Activated naive CD4-positive, alpha-beta T cell treated with anti-CD3 and anti-CD28 coated beads for 36 hours (primary cell): ENCODE measurements at regions not wholly inside any gene's neighbourhood (a gene's known extent, or its start where the extent isn't known, plus 50 kb on each side); places are given as distances from the start of the nearest gene placed in this dataset.

Experiments
- CTCF ChIA-PET: fragments of 350-600 bp; sonication (Branson Sonifier 250); formaldehyde crosslinking; loops from one replicate; lab custom pipeline; 2021; ENCODE audit warnings: antibody characterized with exemption; lab: Charles Lee
- DNase-seq: peaks from one replicate; pipeline ENCODE4 v3.0.0-alpha.2; 2020
- H3K27ac Mint-ChIP-seq: one replicate; pipeline ENCODE4 v1.8.0; 2021; ENCODE audit warnings: mild to moderate bottlenecking, mixed read lengths
- H3K27me3 Mint-ChIP-seq: one replicate; pipeline ENCODE4 v1.8.0; 2021; ENCODE audit warnings: low read depth, mixed read lengths
- H3K36me3 Mint-ChIP-seq: one replicate; pipeline ENCODE4 v1.8.0; 2021; ENCODE audit warnings: low read depth, mixed read lengths
- H3K4me1 Mint-ChIP-seq: one replicate; pipeline ENCODE4 v1.8.0; 2021; ENCODE audit warnings: low read depth, mixed read lengths
- H3K4me3 Mint-ChIP-seq: one replicate; pipeline ENCODE4 v1.8.0; 2021; ENCODE audit warnings: mild to moderate bottlenecking, moderate library complexity, mixed read lengths
- H3K9me3 Mint-ChIP-seq: one replicate; pipeline ENCODE4 v1.8.0; 2021; ENCODE audit warnings: mixed read lengths
- intact Hi-C: fragments of 100-400 bp; cut with micrococcal nuclease; formaldehyde crosslinking; loops from one replicate; pipeline ENCODE4 v1.15.1; 2023

GRCh38 chr9:117596678-117597077, 107.5 kb upstream of the TLR4 start:
- no peak overlapping the region for H3K4me3 Mint-ChIP-seq
- intact Hi-C loops = no loop called here
- CTCF ChIA-PET = interaction anchor here (0.5 kb wide), 1 partner anchor 22 kb away, joined by 3 read pairs; no protein-coding TSS in a partner anchor
- H3K9me3 Mint-ChIP-seq = peaks cover 2% of the 10 kb centered on the region
- DNase-seq = no peak
- H3K36me3 Mint-ChIP-seq = no peaks in the 10 kb centered on the region
- peaks cover 6% of the 10 kb centered on the region for H3K27me3 Mint-ChIP-seq
- no peak overlapping the region for H3K27ac Mint-ChIP-seq
- H3K4me1 Mint-ChIP-seq = no peaks in the 10 kb centered on the region

GRCh38 chr9:117595650-117596049, 108.6 kb upstream of the TLR4 start:
- intact Hi-C loops = no loop called here
- CTCF ChIA-PET = no interaction called here
- no peaks in the 10 kb centered on the region for H3K9me3 Mint-ChIP-seq
- H3K27me3 Mint-ChIP-seq = peaks cover 6% of the 10 kb centered on the region
- no peak overlapping the region for H3K4me3 Mint-ChIP-seq
- DNase-seq = no peak
- H3K4me1 Mint-ChIP-seq = no peaks in the 10 kb centered on the region
- no peaks in the 10 kb centered on the region for H3K36me3 Mint-ChIP-seq
- no peak overlapping the region for H3K27ac Mint-ChIP-seq

DNA sequence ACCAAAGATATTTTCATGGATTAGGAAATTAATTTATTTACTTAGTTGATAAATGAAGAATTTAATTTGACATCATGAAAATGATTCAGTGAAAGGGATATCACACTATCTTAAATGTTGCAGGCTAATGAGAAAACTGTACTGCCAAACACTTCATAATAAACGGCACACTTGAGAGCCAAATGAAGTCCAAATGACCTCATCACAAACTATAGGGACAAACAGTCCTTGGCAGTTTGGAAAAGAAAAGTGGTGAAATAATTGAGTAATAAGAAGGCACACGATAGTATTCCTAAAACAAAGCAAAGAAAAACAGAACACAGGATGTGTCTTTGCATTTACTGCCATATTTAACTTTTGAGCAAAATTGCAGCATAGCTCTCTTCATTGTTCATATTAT, 116.9 kb upstream of the TLR4 start:
- peaks cover 1% of the 10 kb centered on the region for H3K9me3 Mint-ChIP-seq
- no peak overlapping the region for H3K4me3 Mint-ChIP-seq
- H3K27me3 Mint-ChIP-seq = no peaks in the 10 kb centered on the region
- no peak for DNase-seq
- H3K27ac Mint-ChIP-seq = no peak overlapping the region
- CTCF ChIA-PET = no interaction called here
- H3K4me1 Mint-ChIP-seq = no peaks in the 10 kb centered on the region
- H3K36me3 Mint-ChIP-seq = no peaks in the 10 kb centered on the region
- intact Hi-C loops = no loop called here

DNA sequence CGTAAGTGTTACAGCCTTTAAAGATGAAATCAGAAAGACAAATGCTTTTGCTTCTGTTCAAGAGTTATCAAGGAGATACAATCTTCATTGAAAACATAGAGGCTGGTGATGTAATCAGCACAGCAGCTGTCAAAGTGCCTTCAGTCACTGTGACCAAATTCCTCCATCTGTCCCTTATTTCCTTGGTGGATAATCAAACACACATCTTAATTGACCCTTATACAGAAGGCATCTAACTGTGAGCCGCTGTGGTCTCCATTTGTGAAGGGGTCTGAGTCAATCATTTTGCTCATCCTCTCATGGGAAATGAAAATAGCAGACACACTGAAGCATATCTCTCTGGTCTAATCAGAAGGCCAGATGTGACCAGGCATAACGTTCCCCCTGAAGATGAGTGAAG, 130.1 kb upstream of the TLR4 start:
- Mint-ChIP-seq H3K4me1 (no peaks in the 10 kb centered on the region), H3K4me3 (no peak overlapping the region), H3K36me3 (no peaks in the 10 kb centered on the region), H3K27me3 (no peaks in the 10 kb centered on the region), H3K9me3 (peaks cover 2% of the 10 kb centered on the region), H3K27ac (no peak overlapping the region)
- no peak for DNase-seq
- CTCF ChIA-PET = no interaction called here
- intact Hi-C loops = no loop called here

- CTCF ChIA-PET = interaction anchor here (0.7 kb wide), 1 partner anchor 998 kb away, joined by 3 read pairs; no protein-coding TSS in a partner anchor
- no peaks in the 10 kb centered on the region for H3K27me3 Mint-ChIP-seq
- H3K4me3 Mint-ChIP-seq = no peak overlapping the region
- no peak for DNase-seq
- peaks cover 2% of the 10 kb centered on the region for H3K9me3 Mint-ChIP-seq
- H3K4me1 Mint-ChIP-seq = no peaks in the 10 kb centered on the region
- intact Hi-C loops = no loop called here
- no peak overlapping the region for H3K27ac Mint-ChIP-seq
- H3K36me3 Mint-ChIP-seq = no peaks in the 10 kb centered on the region
Observed at GRCh38 chr9:117564839-117565238, 139.4 kb upstream of the TLR4 start.

DNA sequence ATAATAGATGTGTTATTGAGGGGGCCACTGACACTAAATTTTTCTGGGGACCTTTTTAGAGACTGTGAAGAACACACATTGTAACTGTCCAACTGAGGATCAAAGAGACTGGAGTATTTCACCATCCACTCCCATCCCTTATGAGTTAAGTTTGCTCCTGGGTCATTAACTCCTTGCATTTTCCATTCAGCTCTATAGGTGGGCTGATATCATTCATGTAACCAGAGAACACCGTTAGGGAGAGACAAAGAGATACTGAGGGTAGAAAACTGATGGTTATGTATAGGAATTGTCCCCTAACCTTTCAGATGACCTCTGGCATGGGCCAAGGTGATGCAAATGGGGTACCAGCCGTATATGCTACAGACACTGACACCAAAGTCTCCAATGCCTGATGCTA, 142.4 kb upstream of the TLR4 start:
- intact Hi-C loops = no loop called here
- H3K4me1 Mint-ChIP-seq = no peaks in the 10 kb centered on the region
- CTCF ChIA-PET = no interaction called here
- no peak for DNase-seq
- peaks cover 2% of the 10 kb centered on the region for H3K9me3 Mint-ChIP-seq
- H3K4me3 Mint-ChIP-seq = no peak overlapping the region
- no peak overlapping the region for H3K27ac Mint-ChIP-seq
- no peaks in the 10 kb centered on the region for H3K27me3 Mint-ChIP-seq
- no peaks in the 10 kb centered on the region for H3K36me3 Mint-ChIP-seq

- Mint-ChIP-seq H3K4me1 (no peaks in the 10 kb centered on the region), H3K9me3 (no peaks in the 10 kb centered on the region), H3K36me3 (no peaks in the 10 kb centered on the region), H3K27ac (no peak overlapping the region), H3K27me3 (peaks cover 11% of the 10 kb centered on the region), H3K4me3 (no peak overlapping the region)
- intact Hi-C loops = loop anchor here (1.0 to 5.0 kb wide), 2 partner anchors 69 to 819 kb away; no protein-coding TSS in a partner anchor
- DNase-seq = peak; percentile 61
- CTCF ChIA-PET = interaction anchor here (0.6 kb wide), 2 partner anchors 21 to 387 kb away, joined by 3 read pairs; no protein-coding TSS in a partner anchor
Observed at GRCh38 chr9:117555964-117556629, 141.2 kb upstream of the ASTN2 start.

- Mint-ChIP-seq H3K9me3 (no peaks in the 10 kb centered on the region), H3K4me3 (no peak overlapping the region), H3K27me3 (peaks cover 11% of the 10 kb centered on the region), H3K27ac (no peak overlapping the region), H3K4me1 (peaks cover under 1% of the 10 kb centered on the region), H3K36me3 (no peaks in the 10 kb centered on the region)
- intact Hi-C loops = no loop called here
- no peak for DNase-seq
- CTCF ChIA-PET = no interaction called here
Observed at GRCh38 chr9:117552811-117553210, 138.0 kb upstream of the ASTN2 start.

DNA sequence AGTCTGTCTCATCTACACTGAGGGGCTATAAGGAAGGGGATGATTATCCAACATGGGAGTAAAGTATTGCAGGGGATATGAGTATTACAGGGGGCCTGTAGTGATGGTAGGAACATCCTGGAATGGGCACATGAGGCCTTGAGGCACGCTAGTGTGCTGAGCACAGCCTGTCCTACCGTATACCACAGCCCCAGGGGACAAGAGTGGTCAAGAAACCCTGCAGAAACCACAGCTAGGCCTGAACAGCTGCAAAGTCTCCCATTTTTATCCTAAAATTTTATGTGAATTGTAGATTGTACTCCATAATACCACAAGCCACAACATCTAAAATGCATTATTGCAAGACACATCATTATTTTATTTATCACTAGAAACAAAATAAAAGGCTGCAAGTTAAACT, 136.3 kb upstream of the ASTN2 start:
- no peaks in the 10 kb centered on the region for H3K9me3 Mint-ChIP-seq
- no peak overlapping the region for H3K4me3 Mint-ChIP-seq
- no peaks in the 10 kb centered on the region for H3K36me3 Mint-ChIP-seq
- intact Hi-C loops = no loop called here
- no peak for DNase-seq
- peaks cover 11% of the 10 kb centered on the region for H3K27me3 Mint-ChIP-seq
- no peak overlapping the region for H3K27ac Mint-ChIP-seq
- H3K4me1 Mint-ChIP-seq = peaks cover 11% of the 10 kb centered on the region
- CTCF ChIA-PET = no interaction called here

DNA sequence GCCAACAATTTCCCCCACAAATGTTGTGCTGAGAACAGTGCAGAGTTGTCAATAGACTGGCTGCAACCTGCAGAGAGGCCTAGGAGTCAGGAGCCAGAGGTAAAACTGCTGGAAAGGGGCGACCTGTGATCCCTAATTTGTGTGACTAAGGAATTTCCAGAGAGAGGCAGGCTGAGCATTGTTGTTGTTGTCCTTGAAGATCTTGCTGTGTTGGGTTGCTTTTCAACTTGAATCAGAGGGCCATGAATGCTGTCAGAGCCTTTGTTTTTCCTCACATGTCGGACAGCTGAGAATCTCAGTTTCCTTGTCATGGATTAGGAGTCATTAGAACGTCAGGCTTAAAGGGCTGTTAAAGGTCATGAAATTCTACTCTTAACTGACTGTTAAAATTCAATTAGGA, 134.6 kb upstream of the ASTN2 start:
- CTCF ChIA-PET = no interaction called here
- Mint-ChIP-seq H3K27me3 (peaks cover 11% of the 10 kb centered on the region), H3K27ac (no peak overlapping the region), H3K4me1 (peaks cover 11% of the 10 kb centered on the region), H3K36me3 (no peaks in the 10 kb centered on the region), H3K4me3 (no peak overlapping the region), H3K9me3 (no peaks in the 10 kb centered on the region)
- no peak for DNase-seq
- intact Hi-C loops = no loop called here

DNA sequence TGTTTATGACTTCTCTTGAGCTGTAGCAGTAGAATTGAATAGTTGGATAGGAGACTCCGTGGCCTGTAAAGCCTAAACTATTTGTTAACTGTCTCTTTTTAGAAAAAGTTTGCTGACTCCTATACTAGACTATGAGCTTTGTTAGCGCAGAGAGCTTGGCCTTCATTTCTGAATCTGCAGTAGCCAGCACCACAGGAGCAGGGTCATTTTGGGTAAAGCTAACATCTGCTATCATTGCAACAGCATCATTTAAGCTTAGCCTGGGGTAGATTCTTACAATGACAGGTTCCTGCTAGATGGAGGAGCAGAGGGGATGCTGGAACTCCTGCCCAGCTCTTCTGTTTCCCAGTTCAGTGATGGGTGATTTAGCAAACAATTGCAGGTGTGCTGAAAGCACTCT, 133.7 kb upstream of the ASTN2 start:
- no peaks in the 10 kb centered on the region for H3K9me3 Mint-ChIP-seq
- no peaks in the 10 kb centered on the region for H3K36me3 Mint-ChIP-seq
- H3K27me3 Mint-ChIP-seq = peaks cover 11% of the 10 kb centered on the region
- peaks cover 11% of the 10 kb centered on the region for H3K4me1 Mint-ChIP-seq
- DNase-seq = no peak
- intact Hi-C loops = no loop called here
- CTCF ChIA-PET = no interaction called here
- H3K27ac Mint-ChIP-seq = no peak overlapping the region
- H3K4me3 Mint-ChIP-seq = no peak overlapping the region

GRCh38 chr9:117547904-117548303, 133.0 kb upstream of the ASTN2 start:
- CTCF ChIA-PET = no interaction called here

DNA sequence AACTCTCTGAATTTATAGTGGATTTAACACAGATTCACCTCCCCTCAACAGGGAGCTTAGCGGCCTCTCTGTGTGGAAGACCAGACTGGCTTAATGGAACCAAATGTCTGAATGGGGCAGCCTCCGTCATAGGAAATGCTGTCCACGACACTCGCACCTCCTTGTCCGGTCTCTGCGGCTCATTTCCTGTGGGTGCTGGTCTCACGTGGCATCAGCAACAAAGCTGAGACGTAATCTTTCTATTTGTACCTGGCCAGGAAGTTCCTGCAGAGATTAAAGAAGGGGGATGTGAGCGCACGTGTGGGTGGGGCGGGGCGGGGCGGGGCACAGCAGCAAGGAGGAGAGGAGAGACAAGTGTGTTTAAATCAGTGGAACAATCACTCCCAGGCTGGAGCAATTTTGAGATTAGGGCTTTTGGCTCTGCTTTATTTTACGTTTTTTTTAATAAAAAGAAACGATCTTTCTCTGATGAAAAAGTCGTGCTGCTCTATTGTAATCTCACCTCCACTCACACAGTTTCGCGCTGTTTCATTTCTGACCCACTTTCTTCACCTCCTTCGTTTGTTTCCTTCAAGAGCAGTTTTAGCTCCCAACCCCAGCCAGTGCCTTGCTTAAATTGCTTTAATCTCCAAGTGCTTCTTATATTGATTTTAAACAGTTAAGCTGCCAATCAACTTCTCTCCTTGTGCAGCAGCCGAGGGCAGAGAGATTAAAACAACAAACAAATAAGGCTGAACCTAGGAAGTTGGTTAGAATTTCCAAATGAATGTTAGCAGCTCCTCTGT, 132.2 kb upstream of the ASTN2 start:
- Mint-ChIP-seq H3K27me3 (peaks cover 5% of the 10 kb centered on the region), H3K4me1 (peaks cover 11% of the 10 kb centered on the region), H3K4me3 (no peak overlapping the region), H3K36me3 (no peaks in the 10 kb centered on the region), H3K9me3 (no peaks in the 10 kb centered on the region), H3K27ac (no peak overlapping the region)
- DNase-seq = peak; percentile 12
- intact Hi-C loops = no loop called here
- CTCF ChIA-PET = no interaction called here

More at GRCh38 chr9:117547904-117548303, 133.0 kb upstream of the ASTN2 start:
- Mint-ChIP-seq H3K36me3 (no peaks in the 10 kb centered on the region), H3K9me3 (no peaks in the 10 kb centered on the region), H3K4me3 (no peak overlapping the region), H3K4me1 (peaks cover 11% of the 10 kb centered on the region), H3K27ac (no peak overlapping the region), H3K27me3 (peaks cover 9% of the 10 kb centered on the region)
- intact Hi-C loops = no loop called here
- DNase-seq = no peak
